CD4-positive, alpha-beta T cell treated with Interleukin-17A for 4 hours (primary cell): ENCODE measurements at regions not wholly inside any gene's neighbourhood (a gene's known extent, or its start where the extent isn't known, plus 50 kb on each side); places are given as distances from the start of the nearest gene placed in this dataset.
"Not testable (repeated sequence)": the region's sequence is repeated elsewhere in the genome, so short reads cannot be mapped to it uniquely, and the experiment has no call there.

Experiments
- DNase-seq: peaks from one replicate; pipeline ENCODE4 v3.0.0-alpha.2; 2020; ENCODE audit warnings: mixed read lengths

DNA sequence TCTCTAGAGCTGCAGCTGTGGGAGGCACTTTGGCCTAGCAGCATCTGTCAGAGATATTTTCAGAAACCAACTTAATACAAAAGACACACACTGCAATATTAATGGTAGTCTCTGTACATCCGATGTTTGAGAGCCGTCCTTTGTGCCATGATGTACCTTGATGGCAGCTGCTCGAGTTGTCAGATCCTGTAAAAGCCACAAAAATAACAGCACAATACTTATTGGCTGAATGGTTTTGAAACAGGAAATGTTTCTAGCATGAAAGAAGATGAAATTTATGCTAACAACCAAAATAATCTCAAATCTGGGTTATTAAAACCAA lies 445.5 kb upstream of the TBL1XR1 start:
- peak; percentile 17 for DNase-seq

GRCh38 chr3:177646749-177647148 lies 449.5 kb upstream of the TBL1XR1 start:
- peak; percentile 47 for DNase-seq

DNA sequence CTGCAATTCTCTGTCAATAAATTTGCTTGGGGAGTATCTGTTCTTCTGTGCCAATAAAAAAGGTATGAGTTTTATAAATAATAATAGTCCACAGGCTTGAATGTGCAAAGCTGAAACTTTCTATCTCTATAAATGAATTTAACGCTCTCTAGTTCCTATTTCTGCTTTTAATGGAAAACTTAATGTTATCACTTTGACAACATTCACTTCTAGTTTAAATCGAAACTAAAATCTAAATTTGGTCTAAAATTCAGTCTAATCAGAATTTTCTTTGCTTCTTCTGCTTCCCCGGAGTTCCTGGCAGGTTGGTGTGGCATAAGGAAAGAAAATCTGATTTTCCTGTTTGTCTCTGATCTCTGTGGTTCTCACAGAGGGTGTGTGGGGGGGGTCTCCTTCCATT lies 450.1 kb upstream of the TBL1XR1 start:
- no peak for DNase-seq

GRCh38 chr3:177647876-177648275 lies 450.6 kb upstream of the TBL1XR1 start:
- DNase-seq, result peak; percentile 28

DNA sequence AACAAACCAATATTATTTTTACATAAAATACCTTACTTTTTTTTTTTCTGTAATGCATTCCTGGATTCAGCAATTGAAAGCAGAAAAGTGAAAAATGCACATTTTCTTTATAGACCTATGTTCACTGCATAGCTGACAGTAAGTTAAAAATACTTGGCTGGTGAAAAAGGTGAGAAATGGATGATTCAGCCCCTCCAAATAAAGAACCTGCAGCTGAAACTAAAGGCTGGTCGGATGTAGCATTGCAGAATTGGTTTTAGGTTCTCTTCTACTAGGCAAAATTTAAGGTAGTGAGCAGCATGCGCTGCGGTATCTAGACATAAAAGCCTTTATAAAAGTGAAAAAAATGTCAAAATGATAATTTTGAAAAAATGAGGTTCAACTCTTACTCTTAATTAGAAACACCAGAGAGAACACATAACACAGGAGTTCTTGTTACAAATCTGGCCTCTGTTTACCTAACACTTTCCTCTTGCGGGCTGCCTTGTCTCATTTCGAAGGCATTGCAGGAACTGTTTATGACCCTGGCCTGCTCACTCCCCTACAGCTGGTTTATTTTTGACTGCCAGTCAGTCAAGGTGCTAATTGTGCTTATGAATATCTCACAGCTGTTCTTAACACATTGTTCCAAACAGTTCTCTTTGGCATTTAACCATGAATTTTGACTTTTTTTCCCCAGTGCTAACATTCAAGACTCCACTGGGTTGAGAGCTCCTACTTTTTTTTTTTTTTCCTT lies 455.4 kb upstream of the TBL1XR1 start:
- no peak for DNase-seq

DNA sequence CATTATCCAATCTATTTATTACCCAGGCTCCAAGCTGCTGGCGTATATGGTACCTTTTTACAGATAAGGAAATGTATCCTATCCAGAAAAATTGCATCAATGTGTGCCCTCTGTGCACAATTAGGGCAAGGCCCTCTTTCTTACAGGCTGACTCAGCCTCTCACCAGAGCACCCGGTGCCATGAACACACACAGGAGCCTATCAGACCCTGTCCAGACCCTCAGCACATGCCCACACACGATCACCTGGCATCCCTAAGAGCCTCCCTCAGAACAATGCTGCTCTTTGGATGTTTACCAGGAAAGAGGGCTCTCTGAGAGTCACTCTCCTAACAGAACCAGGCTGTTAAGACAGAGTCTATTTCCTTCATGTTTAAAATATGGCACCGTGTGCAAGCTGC lies 460.0 kb upstream of the TBL1XR1 start:
- no peak for DNase-seq

DNA sequence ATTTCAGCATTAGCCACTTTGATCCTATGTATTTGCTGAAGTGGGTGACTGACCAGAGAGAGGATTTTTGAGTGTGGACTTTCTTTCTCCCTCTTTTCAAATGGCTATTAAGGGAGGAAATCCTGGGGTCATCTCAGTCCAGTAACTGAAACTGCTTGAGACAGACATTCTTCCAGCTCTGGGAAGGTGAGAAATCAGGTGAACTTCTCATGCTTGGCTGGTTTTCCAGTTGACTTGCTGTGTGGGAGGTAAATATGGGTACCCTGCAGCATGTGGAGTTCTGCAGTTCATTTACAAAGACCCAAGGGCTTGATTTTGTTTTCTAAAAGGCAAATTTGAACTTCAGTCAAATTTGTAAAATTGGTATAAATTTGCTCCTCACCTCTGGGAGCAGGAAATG lies 461.1 kb upstream of the TBL1XR1 start:
- no peak for DNase-seq

- DNase-seq, result not testable (repeated sequence)
Observed at GRCh38 chr3:177664380-177665103, 467.3 kb upstream of the TBL1XR1 start.

DNA sequence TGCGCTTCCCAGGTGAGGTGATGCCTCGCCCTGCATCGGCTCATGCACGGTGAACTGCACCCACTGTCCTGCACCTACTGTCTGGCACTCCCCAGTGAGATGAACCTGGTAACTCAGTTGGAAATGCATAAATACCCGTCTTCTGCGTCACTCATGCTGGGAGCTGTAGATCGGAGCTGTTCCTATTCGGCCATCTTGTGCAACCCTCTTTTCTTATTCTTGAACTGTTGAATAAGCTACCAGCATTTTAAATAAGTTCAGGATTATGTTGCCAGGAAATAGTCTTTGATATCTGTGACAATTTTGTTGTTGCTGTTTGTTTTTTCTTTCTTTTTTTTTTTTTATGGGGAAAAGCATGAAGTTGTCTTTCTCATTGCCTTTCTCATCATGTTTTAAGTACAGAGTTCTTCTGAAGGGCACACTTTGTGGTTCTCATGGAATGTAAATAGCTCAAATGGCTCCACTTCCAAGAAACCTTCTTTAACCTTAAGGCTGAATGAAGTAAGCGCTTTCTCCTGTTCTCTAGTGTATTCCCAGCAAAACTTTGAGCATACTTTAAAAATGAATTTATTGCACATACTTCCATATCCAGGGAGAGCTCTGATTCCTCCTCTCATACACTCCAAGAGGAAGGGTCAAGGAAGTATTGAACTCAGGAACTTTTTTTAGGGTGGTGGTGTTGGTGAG lies 468.0 kb upstream of the TBL1XR1 start:
- DNase-seq, result no peak

- no peak for DNase-seq
Observed at GRCh38 chr3:177672252-177672911, 475.1 kb upstream of the TBL1XR1 start.

DNA sequence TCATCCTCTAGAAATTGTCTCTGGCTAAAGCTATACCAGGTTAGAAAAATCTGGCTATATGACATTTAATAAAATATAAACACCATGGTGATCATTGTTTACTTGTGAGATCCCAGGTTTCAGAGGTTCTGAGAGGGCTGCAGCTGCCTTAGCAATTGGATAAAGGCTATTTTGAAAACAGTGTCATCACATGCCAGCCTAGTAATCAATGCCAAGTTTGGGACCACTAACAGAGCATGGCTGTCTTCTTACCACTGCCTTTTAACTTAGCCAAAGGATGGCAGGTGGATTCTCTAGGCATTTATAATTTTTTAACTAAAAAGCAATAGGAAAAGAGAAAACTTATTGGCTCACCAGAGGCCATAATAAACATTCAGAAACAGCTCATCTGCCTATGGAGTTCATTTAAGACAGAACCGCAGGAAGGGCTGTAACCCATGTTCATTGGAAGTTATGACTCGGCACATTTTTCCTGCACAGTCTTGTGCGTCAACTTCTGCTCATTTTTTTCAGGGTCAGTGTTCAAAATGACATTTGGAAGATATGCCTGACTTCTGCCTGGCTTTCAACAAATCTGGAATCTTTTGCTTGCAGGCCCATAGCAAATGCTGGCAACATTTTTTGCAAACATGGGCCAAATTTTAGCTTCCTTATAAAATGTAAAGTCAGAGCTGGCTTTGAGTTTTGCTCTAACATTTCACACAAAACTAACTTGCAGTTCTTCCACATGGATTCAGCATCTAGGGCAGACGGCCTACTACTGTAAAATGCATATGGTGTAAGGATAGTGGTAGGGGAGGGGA lies 476.0 kb upstream of the TBL1XR1 start:
- DNase-seq, result no peak

DNA sequence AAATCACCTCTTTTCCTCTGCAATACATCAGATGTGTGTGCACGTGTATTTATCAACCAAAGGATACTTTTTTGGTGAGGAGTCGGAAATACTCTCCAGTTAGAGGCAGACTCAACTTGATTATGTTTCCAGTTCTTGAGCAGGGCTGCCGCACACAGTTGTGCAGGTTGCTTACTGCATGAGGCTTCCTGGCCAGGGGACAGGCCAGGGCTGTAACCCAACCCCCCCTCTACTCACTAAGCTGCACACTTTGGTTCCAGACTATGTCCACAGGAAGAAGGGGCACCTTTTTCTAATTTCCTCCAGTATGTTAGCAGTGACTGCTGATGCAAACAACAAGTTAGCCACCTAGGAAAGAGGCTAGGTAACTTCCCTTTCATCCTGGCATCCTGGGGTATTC lies 476.9 kb upstream of the TBL1XR1 start:
- no peak for DNase-seq

DNA sequence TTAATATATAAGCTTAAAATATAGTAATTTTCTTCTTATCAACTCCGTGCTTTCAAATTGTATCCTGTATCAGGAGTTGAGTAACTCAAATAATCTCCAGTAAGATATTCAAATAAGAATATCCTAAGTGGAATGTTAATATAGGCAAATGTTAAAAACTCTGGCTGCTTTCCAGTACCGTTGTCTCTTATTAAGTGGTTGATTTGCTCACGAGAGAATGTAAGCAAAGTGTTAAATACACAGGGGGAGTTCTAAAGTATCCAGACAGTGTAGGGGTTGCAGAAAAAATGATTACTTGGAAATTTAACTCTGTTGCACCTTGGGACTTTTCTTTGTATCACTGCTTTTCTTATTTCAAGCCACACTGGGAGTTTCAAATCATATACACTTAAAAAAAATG lies 478.9 kb upstream of the TBL1XR1 start:
- no peak for DNase-seq

GRCh38 chr3:177676947-177677587 lies 479.8 kb upstream of the TBL1XR1 start:
- no peak for DNase-seq

DNA sequence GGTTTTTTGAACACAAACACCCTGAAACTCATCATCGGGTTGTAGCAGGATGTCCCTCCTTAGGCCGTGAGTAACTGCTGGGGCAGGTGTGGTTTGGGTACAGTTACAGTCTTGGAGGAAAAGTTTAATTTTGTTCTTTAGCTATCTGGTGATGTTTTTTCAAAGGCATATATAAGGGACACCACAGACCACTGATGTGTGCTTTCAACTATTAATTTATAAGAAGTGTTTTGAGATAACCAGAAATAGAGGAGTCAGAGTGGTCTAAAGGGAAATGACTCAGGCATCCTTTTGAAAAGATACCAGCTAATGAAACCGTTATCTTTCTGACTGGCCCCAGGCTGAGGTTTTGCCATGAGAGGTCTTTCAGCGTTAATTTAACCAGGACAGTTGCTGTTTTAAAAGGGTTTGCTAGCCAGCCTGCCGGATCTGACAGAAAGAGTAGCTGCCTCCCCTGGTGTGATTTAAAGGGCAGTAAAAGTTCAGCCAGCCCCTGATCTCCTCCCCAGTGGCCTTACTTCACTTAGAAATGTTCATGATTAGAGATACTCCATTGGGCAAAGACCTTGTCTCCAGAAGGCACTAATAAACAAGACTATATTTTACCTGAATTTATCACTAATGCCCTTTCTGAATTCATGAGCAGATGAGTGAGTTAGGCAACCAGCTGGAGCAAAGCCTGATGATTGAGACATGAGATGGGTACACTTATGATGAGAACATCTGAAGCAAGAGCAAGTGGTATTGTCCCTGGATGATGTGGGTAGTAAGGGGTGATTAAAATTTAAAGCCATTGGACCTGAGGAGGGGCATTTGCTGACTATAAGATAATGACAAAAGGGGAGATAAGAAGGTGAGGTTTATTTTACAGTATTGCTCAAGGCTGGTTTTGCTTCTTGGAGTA lies 482.5 kb upstream of the TBL1XR1 start:
- DNase-seq, result peak; percentile 21

DNA sequence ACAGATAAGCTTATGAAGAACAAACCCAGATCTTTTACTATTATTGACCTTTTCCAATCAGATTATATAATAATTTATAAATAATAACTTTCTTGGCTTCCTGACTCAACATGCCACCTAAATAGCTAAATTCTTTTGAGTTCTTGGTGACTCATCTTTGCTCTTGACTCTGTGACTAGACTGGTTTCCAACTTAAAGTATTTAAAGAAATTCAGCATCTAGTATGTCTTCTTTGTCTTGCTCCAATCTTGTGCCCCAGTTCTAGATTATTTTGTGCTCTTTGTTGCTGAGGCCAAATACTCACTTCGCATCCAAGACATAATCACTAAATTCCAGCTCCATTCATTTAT lies 483.2 kb upstream of the TBL1XR1 start:
- no peak for DNase-seq

GRCh38 chr3:177681156-177681555 lies 483.9 kb upstream of the TBL1XR1 start:
- DNase-seq, result no peak

DNA sequence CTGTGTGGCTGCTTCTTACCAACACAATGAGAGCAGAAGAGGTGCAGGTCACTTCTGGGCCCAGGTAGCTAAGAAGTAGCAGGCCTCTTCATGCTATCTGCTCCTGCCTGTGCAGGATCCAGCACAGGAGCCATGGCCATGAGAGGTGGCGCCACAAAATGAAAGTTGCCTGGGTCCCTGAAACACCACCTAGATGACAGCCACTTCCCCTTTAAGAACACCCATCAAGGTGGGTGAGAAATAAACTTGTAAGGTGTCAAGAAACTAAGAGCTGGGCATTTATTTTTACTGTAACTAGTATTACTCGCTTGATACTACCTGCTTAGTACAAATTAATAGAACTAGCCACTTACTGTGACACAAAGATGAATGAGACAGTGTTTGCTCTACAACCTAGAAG lies 484.6 kb upstream of the TBL1XR1 start:
- DNase-seq, result no peak

- no peak for DNase-seq
Observed at GRCh38 chr3:177683586-177683985, 486.3 kb upstream of the TBL1XR1 start.

DNA sequence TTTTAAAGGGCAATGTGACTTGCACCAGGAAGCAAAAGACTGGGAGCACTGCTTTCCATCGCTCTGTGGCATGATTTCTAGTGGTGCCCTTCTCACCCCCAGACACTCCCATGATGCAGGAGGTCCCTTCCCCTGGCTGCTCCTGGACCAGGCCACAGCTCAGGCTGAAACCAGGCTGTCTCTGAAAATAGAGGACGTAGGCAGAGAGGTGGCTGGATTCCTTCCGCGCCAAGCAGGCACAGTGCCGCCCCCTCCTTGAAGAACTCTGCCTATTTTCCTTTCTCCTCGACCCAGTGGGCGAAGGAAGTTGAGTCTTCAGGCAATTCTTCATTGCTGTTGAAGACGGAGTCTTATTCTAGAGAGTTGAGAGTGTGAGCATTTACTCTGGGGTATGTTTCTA lies 489.4 kb upstream of the TBL1XR1 start:
- no peak for DNase-seq

DNA sequence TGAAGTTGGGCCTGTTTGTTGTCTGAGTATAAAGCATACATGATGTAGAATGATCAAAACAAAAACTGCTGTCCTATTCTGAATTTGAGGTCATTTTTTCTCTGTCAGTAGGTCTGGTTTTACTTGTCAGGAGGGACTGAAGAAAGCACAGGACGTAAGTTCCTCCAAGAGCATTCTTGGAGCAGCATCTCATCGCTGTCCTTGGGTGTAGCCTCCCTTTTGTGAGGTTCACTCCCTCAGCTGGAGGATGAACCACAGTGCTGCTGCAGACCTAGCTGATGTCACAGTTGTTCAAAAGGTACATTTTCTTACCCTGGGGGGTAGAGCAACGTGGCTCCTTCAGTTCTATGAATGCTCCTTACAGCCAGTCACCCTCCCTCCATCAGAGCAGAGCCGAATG lies 490.0 kb upstream of the TBL1XR1 start:
- no peak for DNase-seq
